Transverse colon (tissue), 4 donors: ENCODE measurements at regions not wholly inside any gene's neighbourhood (a gene's known extent, or its start where the extent isn't known, plus 50 kb on each side); places are given as distances from the start of the nearest gene placed in this dataset.

Experiments
- DNase-seq: peaks from one replicate; pipeline ENCODE4 v3.0.0-alpha.2; 2019
- H3K27ac ChIP-seq, 4 donors: fragments of 200-600 bp; sonication (generic); 2 replicates each; pipeline ENCODE4 v1.5.1; 2016 to 2018; ENCODE audit warnings: inconsistent platforms in 4 of 4
- H3K27me3 ChIP-seq: fragments of 200-600 bp; sonication (generic); 2 replicates; pipeline ENCODE4 v1.5.1; 2017; ENCODE audit warnings: inconsistent platforms
- H3K36me3 ChIP-seq, 4 donors: fragments of 200-600 bp; sonication (generic); 2 replicates each; pipeline ENCODE4 v1.5.1; 2017 to 2019; ENCODE audit warnings: inconsistent platforms in 4 of 4
- H3K4me1 ChIP-seq, 4 donors: fragments of 200-600 bp; sonication (generic); 2 replicates each; pipeline ENCODE4 v1.5.1; 2017 to 2020; ENCODE audit warnings: inconsistent platforms in 4 of 4
- H3K4me3 ChIP-seq, 4 donors: fragments of 200-600 bp; sonication (generic); 1 replicate in 1 of 4; 2 replicates in 3 of 4; pipeline versions ENCODE4 v1.5.1 to v1.6.1; 2017 to 2019; ENCODE audit warnings: inconsistent platforms in 4 of 4
- H3K9me3 ChIP-seq, 2 donors: fragments of 200-600 bp; sonication (generic); 2 replicates each; pipeline ENCODE4 v1.5.1; 2017 to 2019; ENCODE audit warnings: inconsistent platforms in 2 of 2
- EP300 ChIP-seq: sonication (generic); formaldehyde crosslinking; IDR thresholded peaks from one replicate; pipeline ENCODE4 v1.6.1; 2017; ENCODE audit warnings: antibody characterized with exemption, low read depth
- POLR2A ChIP-seq: fragments of 450-650 bp; IDR thresholded peaks from one replicate; pipeline ENCODE4 v1.6.1; 2016; ENCODE audit warnings: antibody characterized with exemption, mild to moderate bottlenecking, moderate library complexity
- POLR2AphosphoS5 ChIP-seq, 3 donors: sonication (generic); formaldehyde crosslinking; IDR thresholded peaks; one replicate each; pipeline ENCODE4 v1.6.1; 2016; ENCODE audit warnings: antibody characterized with exemption in 3 of 3
- WGBS, 2 donors: methylation state at CpG; one replicate each; pipeline ENCODE4 v1.1.5; 2018; ENCODE audit warnings: low coverage in 1 of 2; 5-methylcytosine and 5-hydroxymethylcytosine counted together
- in situ Hi-C, 4 donors: fragments of 200-750 bp; cut with MboI; loops; one replicate each; pipeline versions ENCODE4 v1.15.0 to v1.15.1; 2017; ENCODE audit warnings: low sequenced_read_pairs in 3 of 4, low pct_ligation_motif_present in 1 of 4, low pct_unique_long_range_greater_than_20kb in 1 of 4
- intact Hi-C: fragments of 100-400 bp; cut with DNase I; formaldehyde crosslinking; loops from one replicate; pipeline ENCODE4 v1.15.1; 2023; ENCODE audit warnings: low total_unique reads
- TF ChIP-seq, protein P1 (sequence below), 5 experiments: fragments of 200-600 bp in 3 of 5; fragments of 450-650 bp in 2 of 5; sonication (generic) in 3 of 5; IDR thresholded peaks; 1 replicate in 2 of 5; 2 replicates in 3 of 5; pipeline ENCODE4 v1.5.1; 2016 to 2017; ENCODE audit warnings: antibody characterized with exemption in 5 of 5, inconsistent platforms in 3 of 5, mild to moderate bottlenecking in 2 of 5, moderate library complexity in 1 of 5

DNA sequence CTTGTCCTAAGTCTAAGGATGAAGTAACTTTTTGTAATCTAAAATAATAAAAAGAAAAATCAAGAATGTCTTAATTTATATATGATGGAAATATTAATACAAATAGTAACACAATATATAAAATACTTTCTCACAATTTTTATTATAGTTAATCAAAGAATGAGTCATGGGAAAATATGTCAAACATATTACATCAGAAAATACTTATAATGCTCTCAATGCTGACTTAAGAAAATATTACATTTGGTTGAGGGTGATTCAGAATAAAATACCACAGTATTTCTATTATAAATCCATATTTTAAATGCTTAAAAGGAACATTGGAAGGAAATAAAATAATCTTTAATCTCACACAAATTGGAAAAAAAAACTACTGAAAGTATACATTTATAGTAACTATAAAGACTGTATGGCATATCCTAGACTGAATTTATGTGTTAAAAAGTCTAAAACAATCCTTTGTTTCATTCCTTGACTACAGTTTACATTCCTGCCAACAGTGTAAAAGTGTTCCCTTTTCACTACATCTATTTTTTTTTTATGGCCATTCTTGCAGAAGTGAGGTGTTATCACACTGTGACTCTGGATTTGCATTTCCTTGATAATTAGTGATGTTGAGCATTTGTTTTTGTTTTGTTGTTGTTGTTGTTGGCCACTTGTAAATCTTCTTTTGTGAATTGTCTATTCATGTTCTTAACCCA is 1573.5 kb upstream of the ACVR2A start:
- in situ Hi-C loops (no loop called here), intact Hi-C loops (no loop called here)
- TF ChIP-seq POLR2AphosphoS5 (IDR thresholded peaks at IDR 0.05): no peak
- no peak for TF ChIP-seq POLR2A
- no peak for TF ChIP-seq EP300
- TF ChIP-seq, protein P1, sequence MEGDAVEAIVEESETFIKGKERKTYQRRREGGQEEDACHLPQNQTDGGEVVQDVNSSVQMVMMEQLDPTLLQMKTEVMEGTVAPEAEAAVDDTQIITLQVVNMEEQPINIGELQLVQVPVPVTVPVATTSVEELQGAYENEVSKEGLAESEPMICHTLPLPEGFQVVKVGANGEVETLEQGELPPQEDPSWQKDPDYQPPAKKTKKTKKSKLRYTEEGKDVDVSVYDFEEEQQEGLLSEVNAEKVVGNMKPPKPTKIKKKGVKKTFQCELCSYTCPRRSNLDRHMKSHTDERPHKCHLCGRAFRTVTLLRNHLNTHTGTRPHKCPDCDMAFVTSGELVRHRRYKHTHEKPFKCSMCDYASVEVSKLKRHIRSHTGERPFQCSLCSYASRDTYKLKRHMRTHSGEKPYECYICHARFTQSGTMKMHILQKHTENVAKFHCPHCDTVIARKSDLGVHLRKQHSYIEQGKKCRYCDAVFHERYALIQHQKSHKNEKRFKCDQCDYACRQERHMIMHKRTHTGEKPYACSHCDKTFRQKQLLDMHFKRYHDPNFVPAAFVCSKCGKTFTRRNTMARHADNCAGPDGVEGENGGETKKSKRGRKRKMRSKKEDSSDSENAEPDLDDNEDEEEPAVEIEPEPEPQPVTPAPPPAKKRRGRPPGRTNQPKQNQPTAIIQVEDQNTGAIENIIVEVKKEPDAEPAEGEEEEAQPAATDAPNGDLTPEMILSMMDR (IDR thresholded peaks at IDR 0.05): no peak
- H3K4me1 ChIP-seq: no peaks in the 10 kb centered on the region
- no peak overlapping the region for H3K27ac ChIP-seq
- DNase-seq: no peak
- H3K27me3 ChIP-seq: no peaks in the 10 kb centered on the region
- no peaks in the 10 kb centered on the region for H3K9me3 ChIP-seq
- H3K4me3 ChIP-seq: no peak overlapping the region
- H3K36me3 ChIP-seq: no peaks in the 10 kb centered on the region

DNA sequence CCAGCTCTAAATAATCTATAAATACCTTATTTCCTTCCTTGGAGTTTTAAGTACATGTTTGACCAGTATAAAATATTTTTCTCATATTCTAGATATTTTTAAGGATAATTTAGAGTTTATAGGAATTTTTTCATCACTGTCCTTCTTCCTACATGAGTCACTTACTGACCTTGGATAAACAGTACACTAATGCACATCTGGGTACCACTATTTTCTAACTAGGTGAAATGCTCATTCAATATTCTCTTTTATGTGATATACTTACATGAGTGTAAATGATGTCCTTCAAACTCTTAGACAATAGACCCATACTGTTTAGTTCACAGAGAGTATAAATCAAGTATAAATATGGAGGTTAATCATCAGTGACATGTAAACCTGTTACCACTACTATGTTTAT is 1574.2 kb upstream of the ACVR2A start:
- no peaks in the 10 kb centered on the region for H3K4me1 ChIP-seq
- H3K9me3 ChIP-seq: no peaks in the 10 kb centered on the region
- no peak for TF ChIP-seq POLR2A
- no peak for TF ChIP-seq POLR2AphosphoS5 (IDR thresholded peaks at IDR 0.05)
- TF ChIP-seq, protein P1 (IDR thresholded peaks at IDR 0.05): no peak
- no peak for TF ChIP-seq EP300
- no peak overlapping the region for H3K27ac ChIP-seq
- intact Hi-C loops (no loop called here), in situ Hi-C loops (no loop called here)
- no peaks in the 10 kb centered on the region for H3K36me3 ChIP-seq
- no peak for DNase-seq
- no peak overlapping the region for H3K4me3 ChIP-seq
- no peaks in the 10 kb centered on the region for H3K27me3 ChIP-seq

GRCh38 chr2:146267093-146267492 is 1577.7 kb upstream of the ACVR2A start:
- H3K27me3 ChIP-seq: no peaks in the 10 kb centered on the region
- H3K36me3 ChIP-seq: no peaks in the 10 kb centered on the region
- TF ChIP-seq POLR2AphosphoS5 (IDR thresholded peaks at IDR 0.05) (no peak), POLR2A (no peak), EP300 (no peak)
- TF ChIP-seq, protein P1 (IDR thresholded peaks at IDR 0.05): no peak
- DNase-seq: no peak
- intact Hi-C loops: no loop called here
- H3K4me3 ChIP-seq: no peak overlapping the region
- in situ Hi-C loops: no loop called here
- H3K27ac ChIP-seq: no peak overlapping the region
- H3K9me3 ChIP-seq: no peaks in the 10 kb centered on the region
- H3K4me1 ChIP-seq: no peaks in the 10 kb centered on the region

GRCh38 chr2:146265656-146266055 is 1579.2 kb upstream of the ACVR2A start:
- no peak overlapping the region for H3K4me3 ChIP-seq
- no peak overlapping the region for H3K27ac ChIP-seq
- WGBS, 2 donors: 64 to 82% methylated on average over 6 of the region's 6 CpGs
- H3K27me3 ChIP-seq: no peaks in the 10 kb centered on the region
- no peaks in the 10 kb centered on the region for H3K4me1 ChIP-seq
- TF ChIP-seq POLR2A (no peak), POLR2AphosphoS5 (IDR thresholded peaks at IDR 0.05) (no peak)
- no peaks in the 10 kb centered on the region for H3K36me3 ChIP-seq
- no peaks in the 10 kb centered on the region for H3K9me3 ChIP-seq
- DNase-seq: no peak
- intact Hi-C loops (no loop called here), in situ Hi-C loops (no loop called here)

DNA sequence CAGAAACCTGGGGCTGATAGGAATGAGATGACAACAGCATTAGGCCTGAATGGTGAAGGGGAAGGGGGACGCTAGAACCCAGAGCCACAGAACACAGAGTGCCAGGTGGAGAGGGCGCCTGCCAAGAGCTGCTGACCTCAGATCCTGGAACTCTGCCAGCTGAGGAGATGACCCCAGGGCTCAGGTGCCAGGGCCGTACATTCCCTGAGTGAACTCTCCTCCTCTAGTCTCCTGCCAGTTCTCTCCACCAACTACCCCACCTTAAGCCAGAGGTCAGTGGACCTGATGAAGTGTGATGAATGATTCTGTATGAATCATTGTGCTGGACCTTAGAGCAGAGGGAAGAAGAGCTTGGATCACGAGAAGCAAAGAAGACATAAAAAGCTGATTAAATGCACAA is 1582.2 kb upstream of the ACVR2A start:
- TF ChIP-seq, protein P1 (IDR thresholded peaks at IDR 0.05): no peak
- TF ChIP-seq EP300: no peak
- TF ChIP-seq POLR2AphosphoS5 (IDR thresholded peaks at IDR 0.05): no peak
- no peak for TF ChIP-seq POLR2A
- no peak overlapping the region for H3K27ac ChIP-seq
- H3K4me3 ChIP-seq: no peak overlapping the region
- no peak for DNase-seq
- H3K36me3 ChIP-seq: no peaks in the 10 kb centered on the region
- 83% methylated on average over 1 to 4 of the region's 4 CpGs for WGBS, 2 donors
- no peaks in the 10 kb centered on the region for H3K4me1 ChIP-seq
- intact Hi-C loops: no loop called here
- in situ Hi-C loops: no loop called here
- no peaks in the 10 kb centered on the region for H3K27me3 ChIP-seq
- H3K9me3 ChIP-seq: no peaks in the 10 kb centered on the region
